AG09309 (cell line): ENCODE measurements at regions not wholly inside any gene's neighbourhood (a gene's known extent, or its start where the extent isn't known, plus 50 kb on each side); places are given as distances from the start of the nearest gene placed in this dataset.

Source experiments
- DNase-seq: peaks from one replicate; pipeline ENCODE4 v3.0.0-alpha.2; 2010; ENCODE audit warnings: low read depth
- H3K4me3 ChIP-seq: 2 replicates; pipeline ENCODE4 v1.5.1; 2011; ENCODE audit warnings: mild to moderate bottlenecking, low read depth, low read length, moderate library complexity; ENCODE audit not compliant: control insufficient read depth
- TF ChIP-seq, protein P1 (sequence below): IDR thresholded peaks from 2 replicates; pipeline ENCODE4 v1.5.1; 2011; ENCODE audit warnings: mild to moderate bottlenecking, low read depth, low read length, inconsistent platforms; ENCODE audit not compliant: insufficient read depth, control insufficient read depth; ENCODE audit errors: missing control alignments

DNA sequence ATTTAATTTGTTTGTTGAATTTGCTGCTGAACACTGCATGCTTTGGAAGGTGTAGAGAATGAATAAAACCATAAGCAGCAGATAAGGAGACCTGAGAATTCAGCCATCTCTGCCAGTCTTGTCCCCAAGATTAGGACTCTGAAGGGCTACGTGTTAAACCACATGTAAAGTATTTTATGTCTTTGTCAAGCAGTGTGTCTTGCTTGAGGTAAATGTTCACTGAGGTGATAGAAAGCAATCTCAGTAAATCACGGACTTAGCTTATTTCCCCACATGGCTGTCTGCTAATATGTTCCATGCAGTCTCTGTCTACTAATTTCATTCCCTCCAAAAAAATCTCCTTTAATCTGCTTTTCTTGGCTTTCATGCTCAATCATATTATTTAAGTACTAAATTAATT lies 467.1 kb downstream of the RAP2B start:
- H3K4me3 ChIP-seq = no peak overlapping the region
- TF ChIP-seq, protein P1, sequence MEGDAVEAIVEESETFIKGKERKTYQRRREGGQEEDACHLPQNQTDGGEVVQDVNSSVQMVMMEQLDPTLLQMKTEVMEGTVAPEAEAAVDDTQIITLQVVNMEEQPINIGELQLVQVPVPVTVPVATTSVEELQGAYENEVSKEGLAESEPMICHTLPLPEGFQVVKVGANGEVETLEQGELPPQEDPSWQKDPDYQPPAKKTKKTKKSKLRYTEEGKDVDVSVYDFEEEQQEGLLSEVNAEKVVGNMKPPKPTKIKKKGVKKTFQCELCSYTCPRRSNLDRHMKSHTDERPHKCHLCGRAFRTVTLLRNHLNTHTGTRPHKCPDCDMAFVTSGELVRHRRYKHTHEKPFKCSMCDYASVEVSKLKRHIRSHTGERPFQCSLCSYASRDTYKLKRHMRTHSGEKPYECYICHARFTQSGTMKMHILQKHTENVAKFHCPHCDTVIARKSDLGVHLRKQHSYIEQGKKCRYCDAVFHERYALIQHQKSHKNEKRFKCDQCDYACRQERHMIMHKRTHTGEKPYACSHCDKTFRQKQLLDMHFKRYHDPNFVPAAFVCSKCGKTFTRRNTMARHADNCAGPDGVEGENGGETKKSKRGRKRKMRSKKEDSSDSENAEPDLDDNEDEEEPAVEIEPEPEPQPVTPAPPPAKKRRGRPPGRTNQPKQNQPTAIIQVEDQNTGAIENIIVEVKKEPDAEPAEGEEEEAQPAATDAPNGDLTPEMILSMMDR = no peak
- DNase-seq = no peak

DNA sequence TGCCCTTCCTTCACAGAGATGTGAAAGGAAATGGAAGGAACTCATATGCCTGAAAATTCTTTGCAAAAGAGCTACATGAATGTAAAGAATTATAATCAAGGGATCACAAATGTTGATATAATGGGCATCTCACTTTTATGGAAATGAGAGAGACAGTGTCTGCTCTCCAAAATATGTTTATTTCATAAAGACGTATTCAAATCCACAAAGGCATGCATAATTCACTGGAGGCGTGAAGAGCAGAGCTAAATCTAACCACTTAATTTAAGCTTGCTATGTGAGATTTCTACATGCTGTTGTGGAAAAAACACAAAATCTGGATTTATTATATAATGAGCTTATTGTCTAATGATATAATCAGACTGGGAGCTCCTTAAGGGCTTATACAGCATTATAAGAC lies 469.1 kb downstream of the RAP2B start:
- no peak overlapping the region for H3K4me3 ChIP-seq
- DNase-seq = no peak

DNA sequence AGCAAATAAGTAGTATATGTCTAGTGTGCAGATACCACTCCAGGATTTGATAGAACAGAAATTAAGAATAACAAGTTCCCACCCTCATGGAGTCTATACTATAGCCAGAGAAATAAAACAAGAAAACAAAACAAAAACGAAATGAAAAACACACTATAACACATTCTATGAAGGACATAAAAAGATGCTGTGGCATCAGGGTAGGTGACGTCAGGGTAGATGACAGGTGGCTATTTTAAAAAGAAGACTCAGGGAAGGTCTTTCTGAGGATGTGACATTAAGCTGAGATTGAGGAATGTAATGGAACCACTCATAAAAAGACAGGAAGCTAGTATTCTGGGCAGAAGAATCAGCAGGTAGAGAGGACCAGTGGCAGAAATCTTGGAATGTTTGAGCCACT lies 469.6 kb downstream of the RAP2B start:
- TF ChIP-seq, protein P1 = no peak
- no peak for DNase-seq
- no peak overlapping the region for H3K4me3 ChIP-seq

More for the DNA sequence above, 469.1 kb downstream of the RAP2B start:
- TF ChIP-seq, protein P1 = no peak

DNA sequence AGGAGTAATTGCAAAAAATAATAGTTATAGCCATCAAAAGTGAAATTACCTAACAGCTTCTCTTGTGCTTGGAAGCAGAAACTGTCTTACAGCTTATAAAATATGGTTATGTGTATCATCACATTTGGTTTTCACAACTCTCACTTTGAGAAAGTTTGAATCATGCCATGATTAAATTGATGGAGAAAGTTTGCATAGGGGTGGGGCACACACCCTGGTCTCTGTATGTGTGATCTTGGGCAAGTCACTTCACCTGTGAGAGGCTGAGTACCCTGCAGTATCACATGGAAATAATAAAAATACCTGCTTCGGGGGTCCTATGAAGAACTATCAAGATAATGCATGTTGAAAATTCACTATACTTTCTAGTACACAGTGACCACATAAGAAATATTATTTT lies 471.4 kb downstream of the RAP2B start:
- no peak for DNase-seq
- TF ChIP-seq, protein P1 = no peak
- no peak overlapping the region for H3K4me3 ChIP-seq

DNA sequence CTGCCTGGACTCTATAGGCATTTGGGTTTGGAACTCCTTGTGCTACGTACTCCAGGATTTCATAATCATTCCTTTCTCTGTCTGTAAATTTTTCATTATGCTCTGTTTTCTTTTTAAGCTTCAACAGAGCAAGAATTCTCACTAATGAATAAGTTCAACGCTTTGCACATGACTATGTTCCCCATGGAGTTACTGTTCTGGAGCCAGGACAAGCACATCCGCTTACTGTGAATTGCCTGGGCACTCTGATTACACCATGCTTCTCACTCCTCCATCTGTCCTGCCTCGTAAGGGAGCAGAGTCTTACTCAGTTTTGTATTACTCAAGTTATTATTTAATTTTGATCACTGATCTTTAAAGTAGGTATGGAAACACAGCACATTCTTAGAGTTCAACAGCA lies 472.7 kb downstream of the RAP2B start:
- H3K4me3 ChIP-seq = no peak overlapping the region
- TF ChIP-seq, protein P1 = no peak
- no peak for DNase-seq

DNA sequence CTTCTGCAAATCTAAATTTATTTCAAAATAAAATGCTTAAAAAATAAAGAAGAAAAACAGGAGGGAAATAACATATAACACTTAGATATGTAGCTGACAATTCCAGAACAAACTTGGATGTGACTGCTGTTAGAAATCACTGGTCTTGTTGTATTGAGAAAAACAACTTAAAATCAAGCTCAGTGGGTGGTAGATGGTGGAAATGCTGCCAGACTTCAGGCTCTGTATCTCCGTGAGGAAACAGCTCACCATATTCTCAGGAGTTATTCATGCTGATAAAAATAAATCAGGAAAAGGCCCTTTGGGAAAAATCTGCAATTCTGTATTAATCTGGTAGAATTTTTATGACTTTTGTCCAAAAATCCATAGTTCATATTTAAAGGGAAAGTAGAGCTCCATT lies 477.6 kb downstream of the RAP2B start:
- no peak overlapping the region for H3K4me3 ChIP-seq
- TF ChIP-seq, protein P1 = no peak
- DNase-seq = no peak
